Activated naive CD8-positive, alpha-beta T cell treated with anti-CD3 and anti-CD28 coated beads for 36 hours (primary cell): ENCODE measurements at regions not wholly inside any gene's neighbourhood (a gene's known extent, or its start where the extent isn't known, plus 50 kb on each side); places are given as distances from the start of the nearest gene placed in this dataset.

Experiments
- DNase-seq: peaks from one replicate; pipeline ENCODE4 v3.0.0; 2021
- H3K27ac Mint-ChIP-seq: one replicate; pipeline ENCODE4 v1.8.0; 2022; ENCODE audit warnings: mild to moderate bottlenecking, moderate library complexity, mixed read lengths
- H3K27me3 Mint-ChIP-seq: one replicate; pipeline ENCODE4 v1.8.0; 2022; ENCODE audit warnings: mild to moderate bottlenecking, mixed read lengths
- H3K36me3 Mint-ChIP-seq: one replicate; pipeline ENCODE4 v1.8.0; 2021; ENCODE audit warnings: mild to moderate bottlenecking, mixed read lengths
- H3K4me1 Mint-ChIP-seq: one replicate; pipeline ENCODE4 v1.8.0; 2021; ENCODE audit warnings: mixed read lengths
- H3K4me3 Mint-ChIP-seq: one replicate; pipeline ENCODE4 v1.8.0; 2022; ENCODE audit warnings: mild to moderate bottlenecking, moderate library complexity, mixed read lengths
- H3K9me3 Mint-ChIP-seq: one replicate; pipeline ENCODE4 v1.8.0; 2022; ENCODE audit warnings: mixed read lengths

- Mint-ChIP-seq H3K36me3 (no peaks in the 10 kb centered on the region), H3K27ac (no peak overlapping the region), H3K9me3 (no peaks in the 10 kb centered on the region), H3K4me3 (no peak overlapping the region), H3K4me1 (no peaks in the 10 kb centered on the region), H3K27me3 (no peaks in the 10 kb centered on the region)
- DNase-seq = no peak
Measured at GRCh38 chr4:12293906-12294525, 865.3 kb upstream of the HS3ST1 start.

GRCh38 chr4:12286351-12286750 lies 857.7 kb upstream of the HS3ST1 start:
- Mint-ChIP-seq H3K9me3 (peaks cover 1% of the 10 kb centered on the region), H3K4me3 (no peak overlapping the region), H3K27me3 (no peaks in the 10 kb centered on the region), H3K36me3 (no peaks in the 10 kb centered on the region), H3K27ac (no peak overlapping the region), H3K4me1 (no peaks in the 10 kb centered on the region)
- DNase-seq = no peak

- no peak for DNase-seq
- no peaks in the 10 kb centered on the region for H3K4me1 Mint-ChIP-seq
- no peak overlapping the region for H3K4me3 Mint-ChIP-seq
- no peaks in the 10 kb centered on the region for H3K36me3 Mint-ChIP-seq
- H3K9me3 Mint-ChIP-seq = no peaks in the 10 kb centered on the region
- no peaks in the 10 kb centered on the region for H3K27me3 Mint-ChIP-seq
- no peak overlapping the region for H3K27ac Mint-ChIP-seq
Measured at GRCh38 chr4:12270546-12270945, 841.9 kb upstream of the HS3ST1 start.

- H3K9me3 Mint-ChIP-seq = peaks cover 3% of the 10 kb centered on the region
Measured at GRCh38 chr4:12265554-12265953, 836.9 kb upstream of the HS3ST1 start.

DNA sequence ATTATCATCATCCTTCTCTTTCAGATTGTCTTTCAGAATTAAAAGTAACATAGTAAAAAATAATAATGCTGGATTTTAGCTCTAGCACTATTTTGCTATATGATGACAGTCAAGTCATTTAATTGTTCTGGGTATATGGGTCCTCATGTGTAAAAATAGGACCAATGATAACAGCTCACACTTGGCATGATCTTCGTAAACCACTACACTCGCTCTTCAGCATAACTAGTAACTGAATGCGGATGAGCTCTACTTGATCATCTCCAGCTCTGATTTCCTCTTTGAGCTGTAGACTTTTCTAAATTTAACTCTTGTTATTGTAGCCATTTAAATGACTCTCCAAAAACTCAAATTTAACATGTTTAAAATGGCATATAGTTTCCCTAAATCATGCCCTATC lies 831.8 kb upstream of the HS3ST1 start:
- H3K4me3 Mint-ChIP-seq = no peak overlapping the region
- DNase-seq = no peak
- H3K36me3 Mint-ChIP-seq = no peaks in the 10 kb centered on the region
- H3K27ac Mint-ChIP-seq = no peak overlapping the region
- H3K4me1 Mint-ChIP-seq = no peaks in the 10 kb centered on the region
- peaks cover 8% of the 10 kb centered on the region for H3K9me3 Mint-ChIP-seq
- no peaks in the 10 kb centered on the region for H3K27me3 Mint-ChIP-seq

More at GRCh38 chr4:12265554-12265953, 836.9 kb upstream of the HS3ST1 start:
- DNase-seq = no peak
- Mint-ChIP-seq H3K27me3 (no peaks in the 10 kb centered on the region), H3K27ac (no peak overlapping the region), H3K4me1 (no peaks in the 10 kb centered on the region), H3K4me3 (no peak overlapping the region), H3K36me3 (no peaks in the 10 kb centered on the region)

- H3K4me3 Mint-ChIP-seq = no peak overlapping the region
- H3K9me3 Mint-ChIP-seq = peaks cover 12% of the 10 kb centered on the region
- H3K4me1 Mint-ChIP-seq = no peaks in the 10 kb centered on the region
- no peaks in the 10 kb centered on the region for H3K36me3 Mint-ChIP-seq
- DNase-seq = no peak
- H3K27me3 Mint-ChIP-seq = no peaks in the 10 kb centered on the region
- H3K27ac Mint-ChIP-seq = no peak overlapping the region
Measured at GRCh38 chr4:12244973-12245372, 816.3 kb upstream of the HS3ST1 start.

GRCh38 chr4:12242354-12242753 lies 813.7 kb upstream of the HS3ST1 start:
- H3K36me3 Mint-ChIP-seq = no peaks in the 10 kb centered on the region
- peaks cover 10% of the 10 kb centered on the region for H3K9me3 Mint-ChIP-seq
- H3K27me3 Mint-ChIP-seq = no peaks in the 10 kb centered on the region
- no peaks in the 10 kb centered on the region for H3K4me1 Mint-ChIP-seq
- no peak overlapping the region for H3K4me3 Mint-ChIP-seq
- DNase-seq = no peak
- H3K27ac Mint-ChIP-seq = no peak overlapping the region

DNA sequence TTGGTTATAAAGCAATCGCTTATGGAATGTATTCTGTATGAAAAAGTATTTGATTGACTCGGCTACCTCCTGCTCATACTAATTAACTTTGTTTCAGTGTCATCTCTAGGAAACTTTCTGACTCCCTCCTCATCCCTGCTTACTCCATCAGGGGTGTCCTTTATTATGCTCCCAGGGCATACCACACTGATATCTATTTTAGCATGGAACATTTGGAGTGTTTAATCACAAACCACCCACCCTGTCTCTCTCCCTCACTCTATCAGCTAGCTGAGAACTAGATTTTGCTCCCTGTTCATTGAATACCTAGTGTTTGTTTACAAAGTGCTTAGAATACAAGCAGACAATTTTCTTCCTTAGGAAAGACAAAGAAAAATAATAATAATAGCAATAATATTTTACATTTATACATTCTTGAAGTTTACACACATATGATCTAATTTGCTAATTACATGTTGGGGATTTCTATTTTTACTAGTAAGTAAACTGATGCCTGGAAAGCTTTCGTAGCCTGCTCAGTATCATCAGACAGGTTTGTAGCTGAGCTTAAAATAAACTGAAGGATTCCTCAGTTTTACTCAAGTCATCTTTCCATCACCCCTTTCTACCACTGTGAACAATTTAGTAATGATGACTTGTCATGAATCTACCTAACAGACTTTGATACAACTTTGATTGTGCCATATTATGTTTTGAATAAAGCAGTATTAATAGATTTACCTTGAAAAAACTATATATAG lies 811.4 kb upstream of the HS3ST1 start:
- Mint-ChIP-seq H3K4me3 (no peak overlapping the region), H3K9me3 (peaks cover 5% of the 10 kb centered on the region), H3K4me1 (no peaks in the 10 kb centered on the region)

GRCh38 chr4:12231098-12231497 lies 802.4 kb upstream of the HS3ST1 start:
- no peak overlapping the region for H3K4me3 Mint-ChIP-seq
- no peaks in the 10 kb centered on the region for H3K27me3 Mint-ChIP-seq
- H3K36me3 Mint-ChIP-seq = no peaks in the 10 kb centered on the region
- H3K4me1 Mint-ChIP-seq = no peaks in the 10 kb centered on the region
- peaks cover 4% of the 10 kb centered on the region for H3K9me3 Mint-ChIP-seq
- no peak for DNase-seq
- H3K27ac Mint-ChIP-seq = no peak overlapping the region

More for the DNA sequence above, 811.4 kb upstream of the HS3ST1 start:
- Mint-ChIP-seq H3K27me3 (no peaks in the 10 kb centered on the region), H3K36me3 (no peaks in the 10 kb centered on the region), H3K27ac (no peak overlapping the region)
- DNase-seq = no peak

DNA sequence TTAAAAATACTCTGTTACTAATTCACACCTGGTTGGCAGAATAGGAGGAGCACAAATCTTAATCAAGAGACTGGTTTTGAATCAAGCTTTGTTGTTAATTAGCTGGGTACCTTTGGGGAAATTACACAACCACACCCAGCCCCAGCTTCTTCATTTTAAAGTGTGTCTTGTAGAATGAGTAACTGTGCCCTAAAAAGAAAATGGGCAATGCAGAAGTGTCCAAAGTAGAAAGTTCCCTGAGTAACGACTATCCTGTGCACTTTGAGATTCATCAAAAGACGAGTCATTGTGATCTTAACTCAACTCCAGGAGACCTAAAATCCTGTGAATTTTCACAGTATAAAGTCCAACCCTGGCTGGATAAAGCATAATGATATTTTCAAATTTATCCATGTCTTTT lies 792.3 kb upstream of the HS3ST1 start:
- no peaks in the 10 kb centered on the region for H3K9me3 Mint-ChIP-seq
- no peak overlapping the region for H3K27ac Mint-ChIP-seq
- H3K4me1 Mint-ChIP-seq = no peaks in the 10 kb centered on the region
- no peak overlapping the region for H3K4me3 Mint-ChIP-seq
- no peak for DNase-seq
- no peaks in the 10 kb centered on the region for H3K27me3 Mint-ChIP-seq
- no peaks in the 10 kb centered on the region for H3K36me3 Mint-ChIP-seq

DNA sequence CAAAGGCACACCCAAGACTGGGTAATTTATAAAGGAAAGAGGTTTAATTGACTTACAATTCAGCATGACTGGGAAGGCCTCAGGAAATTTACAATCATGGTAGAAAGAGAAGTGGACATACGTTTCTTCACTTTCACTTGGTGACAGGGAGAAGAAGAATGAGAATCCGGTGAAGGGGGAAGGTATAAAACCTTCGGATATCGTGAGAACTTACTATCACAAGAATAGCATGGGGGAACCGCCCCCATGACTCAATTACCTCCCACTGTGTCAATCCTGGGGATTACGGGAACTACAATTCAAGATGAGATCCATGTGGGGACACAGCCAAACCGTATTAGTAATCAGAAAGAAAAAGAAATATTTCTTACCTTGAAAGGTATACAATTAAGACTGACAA lies 782.9 kb upstream of the HS3ST1 start:
- Mint-ChIP-seq H3K36me3 (no peaks in the 10 kb centered on the region), H3K27ac (no peak overlapping the region), H3K27me3 (no peaks in the 10 kb centered on the region), H3K4me1 (no peaks in the 10 kb centered on the region), H3K4me3 (no peak overlapping the region), H3K9me3 (peaks cover 2% of the 10 kb centered on the region)
- no peak for DNase-seq

GRCh38 chr4:12207396-12207795 lies 778.7 kb upstream of the HS3ST1 start:
- Mint-ChIP-seq H3K9me3 (peaks cover 6% of the 10 kb centered on the region), H3K36me3 (no peaks in the 10 kb centered on the region), H3K4me3 (no peak overlapping the region), H3K27me3 (no peaks in the 10 kb centered on the region), H3K4me1 (no peaks in the 10 kb centered on the region), H3K27ac (no peak overlapping the region)
- DNase-seq = no peak

GRCh38 chr4:12206091-12206490 lies 777.4 kb upstream of the HS3ST1 start:
- Mint-ChIP-seq H3K36me3 (no peaks in the 10 kb centered on the region), H3K4me3 (no peak overlapping the region), H3K27ac (no peak overlapping the region), H3K4me1 (no peaks in the 10 kb centered on the region), H3K27me3 (no peaks in the 10 kb centered on the region), H3K9me3 (peaks cover 4% of the 10 kb centered on the region)
- no peak for DNase-seq

GRCh38 chr4:12203945-12204344 lies 775.3 kb upstream of the HS3ST1 start:
- Mint-ChIP-seq H3K4me1 (no peaks in the 10 kb centered on the region), H3K9me3 (peaks cover 6% of the 10 kb centered on the region), H3K27ac (no peak overlapping the region), H3K36me3 (no peaks in the 10 kb centered on the region), H3K4me3 (no peak overlapping the region), H3K27me3 (no peaks in the 10 kb centered on the region)
- no peak for DNase-seq

DNA sequence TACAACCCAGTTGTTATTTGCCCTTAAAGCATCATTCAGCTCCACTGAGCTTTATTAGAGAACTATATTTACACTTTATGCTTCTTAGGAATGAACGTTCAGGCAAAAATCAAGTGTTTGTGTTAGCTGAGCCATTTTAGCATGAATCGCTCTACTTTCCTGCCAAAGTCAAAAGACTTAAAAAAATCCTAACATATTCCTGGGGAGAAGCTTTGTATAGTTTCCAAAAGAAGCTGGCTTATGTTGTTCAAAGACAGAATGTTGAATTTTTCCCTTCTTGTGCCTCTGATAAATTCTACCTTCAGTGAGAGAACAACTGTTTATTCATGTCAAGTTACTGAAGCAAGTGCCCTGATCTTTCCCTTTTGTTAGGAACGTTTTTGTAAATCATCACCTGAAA lies 771.5 kb upstream of the HS3ST1 start:
- no peak overlapping the region for H3K27ac Mint-ChIP-seq
- H3K9me3 Mint-ChIP-seq = peaks cover 13% of the 10 kb centered on the region
- H3K27me3 Mint-ChIP-seq = no peaks in the 10 kb centered on the region
- H3K4me1 Mint-ChIP-seq = no peaks in the 10 kb centered on the region
- H3K36me3 Mint-ChIP-seq = no peaks in the 10 kb centered on the region
- H3K4me3 Mint-ChIP-seq = no peak overlapping the region
- DNase-seq = no peak

DNA sequence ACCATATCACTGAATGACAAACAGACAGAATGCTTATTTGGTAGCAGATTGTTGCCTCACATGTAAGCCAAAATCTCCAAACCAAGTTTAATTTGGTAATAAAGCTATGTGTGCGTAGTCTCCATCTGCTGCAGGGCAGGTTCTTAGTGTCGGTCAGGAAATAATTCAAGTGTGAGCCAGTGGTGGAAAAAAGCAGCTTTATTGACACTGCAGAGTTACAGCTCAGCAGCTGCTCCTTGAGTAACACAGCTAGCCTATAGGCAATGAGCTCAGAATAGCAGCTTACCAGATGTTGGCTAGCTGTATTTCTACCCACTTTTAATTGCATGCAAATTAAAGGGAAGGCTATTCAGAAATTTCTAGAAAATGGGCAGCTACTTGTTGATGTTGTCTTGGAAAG lies 757.8 kb upstream of the HS3ST1 start:
- no peaks in the 10 kb centered on the region for H3K36me3 Mint-ChIP-seq
- H3K4me3 Mint-ChIP-seq = no peak overlapping the region
- H3K27me3 Mint-ChIP-seq = no peaks in the 10 kb centered on the region
- no peaks in the 10 kb centered on the region for H3K4me1 Mint-ChIP-seq
- peaks cover 2% of the 10 kb centered on the region for H3K9me3 Mint-ChIP-seq
- DNase-seq = no peak
- no peak overlapping the region for H3K27ac Mint-ChIP-seq
